ENCODE measurements at regions not wholly inside any gene's neighbourhood (a gene's known extent, or its start where the extent isn't known, plus 50 kb on each side); places are given as distances from the start of the nearest gene placed in this dataset.

GRCh38 chr9:129365196-129365595, 187.1 kb upstream of the IER5L start:
- Histone ChIP-seq H3K4me1 (ENCODE audit: control insufficient read depth, extremely low read depth, insufficient read depth, low read length) (no peaks in the 10 kb centered on the region), H3K27ac (ENCODE audit: insufficient read depth, low read depth, low read length) (no peak overlapping the region), H3K9me1 (replicated peaks; ENCODE audit: control insufficient read depth, extremely low read depth, insufficient read depth, low read length) (no peaks in the 10 kb centered on the region), H3K79me2 (ENCODE audit: control insufficient read depth, insufficient read depth, low read length) (no peaks in the 10 kb centered on the region), H3K36me3 (ENCODE audit: control insufficient read depth in 2 of 2, extremely low read depth in 1 of 2, insufficient read depth in 2 of 2, low read length in 2 of 2) (no peaks in the 10 kb centered on the region), H3K4me3 (replicated peaks in 1 of 3; ENCODE audit: insufficient read depth in 1 of 3, low read depth in 1 of 3, low read length in 3 of 3) (no peak overlapping the region), H4K20me1 (replicated peaks; ENCODE audit: control insufficient read depth, extremely low read depth, insufficient read depth, low read length) (no peaks in the 10 kb centered on the region), H3K9ac (replicated peaks; ENCODE audit: extremely low read depth, insufficient read depth, low read length) (no peak overlapping the region), H3K27me3 (ENCODE audit: control insufficient read depth in 2 of 2, insufficient read depth in 2 of 2, low read length in 2 of 2) (no peaks in the 10 kb centered on the region), H3K9me3 (replicated peaks; ENCODE audit: control insufficient read depth, insufficient read depth, low read length) (no peaks in the 10 kb centered on the region), H3K4me2 (ENCODE audit: insufficient read depth, low read length) (no peak overlapping the region), H2AFZ (ENCODE audit: low read depth, low read length) (no peak overlapping the region)
- POLR2A ChIA-PET = no interaction called here
- intact Hi-C loops (cut with micrococcal nuclease) (no loop called here), dilution Hi-C loops (cut with MboI; ENCODE audit: extremely low pct_ligation_motif_present, low sequenced_read_pairs) (no loop called here)
- CTCF ChIA-PET = no interaction called here
- DNase-seq (ENCODE audit: low read depth, low spot score) = no peak
- TF ChIP-seq POLR2A (IDR thresholded peaks at IDR 0.05; ENCODE audit: low read depth, low read length) (no peak), EZH2 (IDR thresholded peaks at IDR 0.05; ENCODE audit: borderline replicate concordance, low read depth, low read length, severe bottlenecking) (no peak), MYC (IDR thresholded peaks at IDR 0.05; ENCODE audit: low read depth, low read length) (no peak), GATA2 (IDR thresholded peaks at IDR 0.05; ENCODE audit: insufficient read depth, insufficient read length, low read depth, low read length) (no peak), POLR2AphosphoS5 (IDR thresholded peaks at IDR 0.05; ENCODE audit: insufficient read depth, low read depth, low read length) (no peak), JUN (IDR thresholded peaks at IDR 0.05; ENCODE audit: borderline replicate concordance, insufficient read depth, insufficient read length, low read depth) (no peak)
- no peak for FAIRE-seq
- no TSS peak for BruUV-seq (replicated peaks)

GRCh38 chr9:129363216-129363873, 185.3 kb upstream of the IER5L start:
- Histone ChIP-seq H4K20me1 (replicated peaks; ENCODE audit: control insufficient read depth, extremely low read depth, insufficient read depth, low read length) (no peaks in the 10 kb centered on the region), H3K9me3 (replicated peaks; ENCODE audit: control insufficient read depth, insufficient read depth, low read length) (no peaks in the 10 kb centered on the region), H3K4me1 (ENCODE audit: control insufficient read depth, extremely low read depth, insufficient read depth, low read length) (no peaks in the 10 kb centered on the region), H2AFZ (ENCODE audit: low read depth, low read length) (no peak overlapping the region), H3K27ac (ENCODE audit: insufficient read depth, low read depth, low read length) (no peak overlapping the region), H3K27me3 (ENCODE audit: control insufficient read depth in 2 of 2, insufficient read depth in 2 of 2, low read length in 2 of 2) (no peaks in the 10 kb centered on the region), H3K4me2 (ENCODE audit: insufficient read depth, low read length) (no peak overlapping the region), H3K4me3 (replicated peaks in 1 of 3; ENCODE audit: insufficient read depth in 1 of 3, low read depth in 1 of 3, low read length in 3 of 3) (no peak overlapping the region), H3K79me2 (ENCODE audit: control insufficient read depth, insufficient read depth, low read length) (no peaks in the 10 kb centered on the region), H3K36me3 (ENCODE audit: control insufficient read depth in 2 of 2, extremely low read depth in 1 of 2, insufficient read depth in 2 of 2, low read length in 2 of 2) (no peaks in the 10 kb centered on the region), H3K9me1 (replicated peaks; ENCODE audit: control insufficient read depth, extremely low read depth, insufficient read depth, low read length) (no peaks in the 10 kb centered on the region), H3K9ac (replicated peaks; ENCODE audit: extremely low read depth, insufficient read depth, low read length) (no peak overlapping the region)
- no TSS peak for BruUV-seq (replicated peaks)
- ChIA-PET CTCF (no interaction called here), POLR2A (no interaction called here)
- dilution Hi-C loops (cut with MboI; ENCODE audit: extremely low pct_ligation_motif_present, low sequenced_read_pairs) (no loop called here), intact Hi-C loops (cut with micrococcal nuclease) (no loop called here)
- TF ChIP-seq MAX (IDR thresholded peaks at IDR 0.05; ENCODE audit: insufficient read depth, insufficient read length) (no peak), JUN (IDR thresholded peaks at IDR 0.05; ENCODE audit: borderline replicate concordance, insufficient read depth, insufficient read length, low read depth) (no peak), FOS (IDR thresholded peaks at IDR 0.05; ENCODE audit: borderline replicate concordance, insufficient read depth, low read length) (no peak), MYC (IDR thresholded peaks at IDR 0.05; ENCODE audit: low read depth, low read length) (no peak), EZH2 (IDR thresholded peaks at IDR 0.05; ENCODE audit: borderline replicate concordance, low read depth, low read length, severe bottlenecking) (no peak), GATA2 (IDR thresholded peaks at IDR 0.05; ENCODE audit: insufficient read depth, insufficient read length, low read depth, low read length) (no peak), POLR2A (IDR thresholded peaks at IDR 0.05; ENCODE audit: low read depth, low read length) (no peak), POLR2AphosphoS5 (IDR thresholded peaks at IDR 0.05; ENCODE audit: insufficient read depth, low read depth, low read length) (no peak), CTCF (IDR thresholded peaks at IDR 0.05; ENCODE audit: extremely low read depth in 1 of 2, insufficient read depth in 1 of 2, low read depth in 1 of 2, low read length in 2 of 2) (no peak)
- FAIRE-seq = no peak
- no peak for DNase-seq (ENCODE audit: low read depth, low spot score)

Data from endothelial cell of umbilical vein (primary cell).